ENCODE measurements at regions not wholly inside any gene's neighbourhood (a gene's known extent, or its start where the extent isn't known, plus 50 kb on each side); places are given as distances from the start of the nearest gene placed in this dataset.

- TF ChIP-seq CTCF (conservative IDR thresholded peaks at IDR 0.05; ENCODE audit: low read depth, low read length) (no peak), EZH2phosphoT487 (IDR thresholded peaks at IDR 0.05; ENCODE audit: borderline replicate concordance, low read length) (no peak)
These were observed 64.1 kb upstream of the SPHKAP start for GRCh38 chr2:228245601-228246000.
